ENCODE measurements at regions not wholly inside any gene's neighbourhood (a gene's known extent, or its start where the extent isn't known, plus 50 kb on each side); places are given as distances from the start of the nearest gene placed in this dataset.

DNA sequence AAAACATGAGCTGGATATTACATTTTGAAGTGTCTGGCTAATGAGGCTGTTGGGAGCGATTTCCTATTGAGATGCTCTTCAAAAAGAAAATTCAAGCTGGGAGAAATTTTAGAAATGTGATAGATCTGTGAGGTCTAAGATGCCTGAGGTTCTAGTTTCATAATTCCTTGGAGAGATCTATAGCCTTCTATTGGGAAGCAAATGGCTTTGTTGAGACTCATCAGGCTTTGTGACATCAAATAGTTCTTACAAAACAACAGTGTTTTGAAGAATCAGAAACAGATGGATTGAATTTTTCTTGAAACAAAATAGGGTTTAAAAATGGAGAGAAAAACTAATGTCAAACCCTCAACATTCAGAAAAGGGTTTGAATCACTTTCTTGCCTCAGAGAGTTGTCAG lies 292.9 kb downstream of the NNT start:
- TF ChIP-seq CTCF (IDR thresholded peaks at IDR 0.05) (no peak), KDM1A (IDR thresholded peaks at IDR 0.05; ENCODE audit: low read depth) (no peak), POLR2A (IDR thresholded peaks at IDR 0.05; ENCODE audit: low read length) (no peak), CHD2 (IDR thresholded peaks at IDR 0.05; ENCODE audit: low read length, partially characterized antibody) (no peak), RFX5 (IDR thresholded peaks at IDR 0.05) (no peak), EP300 (IDR thresholded peaks at IDR 0.05) (no peak), CEBPB (IDR thresholded peaks at IDR 0.05) (no peak), RAD21 (conservative IDR thresholded peaks at IDR 0.05 in 1 of 2, IDR thresholded peaks at IDR 0.05 in 1 of 2) (no peak)
- TF ChIP-seq, protein P1, sequence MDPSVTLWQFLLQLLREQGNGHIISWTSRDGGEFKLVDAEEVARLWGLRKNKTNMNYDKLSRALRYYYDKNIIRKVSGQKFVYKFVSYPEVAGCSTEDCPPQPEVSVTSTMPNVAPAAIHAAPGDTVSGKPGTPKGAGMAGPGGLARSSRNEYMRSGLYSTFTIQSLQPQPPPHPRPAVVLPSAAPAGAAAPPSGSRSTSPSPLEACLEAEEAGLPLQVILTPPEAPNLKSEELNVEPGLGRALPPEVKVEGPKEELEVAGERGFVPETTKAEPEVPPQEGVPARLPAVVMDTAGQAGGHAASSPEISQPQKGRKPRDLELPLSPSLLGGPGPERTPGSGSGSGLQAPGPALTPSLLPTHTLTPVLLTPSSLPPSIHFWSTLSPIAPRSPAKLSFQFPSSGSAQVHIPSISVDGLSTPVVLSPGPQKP (IDR thresholded peaks at IDR 0.05; ENCODE audit: low read depth, low read length), result no peak
